B cell (primary cell): ENCODE measurements at regions not wholly inside any gene's neighbourhood (a gene's known extent, or its start where the extent isn't known, plus 50 kb on each side); places are given as distances from the start of the nearest gene placed in this dataset.

Experiments used
- ATAC-seq: fragments of 200-7000 bp; cut with Tn5 transposase; one replicate; pipeline ENCODE4 v1.10.0; 2021; ENCODE audit warnings: low read depth, mild to moderate bottlenecking, moderate number of reproducible peaks, moderate library complexity
- CTCF ChIA-PET: fragments of 350-600 bp; sonication (Branson Sonifier 250); formaldehyde crosslinking; loops from one replicate; lab custom pipeline; 2021; ENCODE audit warnings: antibody characterized with exemption, inconsistent platforms; lab: Charles Lee
- POLR2A ChIA-PET: fragments of 350-600 bp; sonication (Branson Sonifier 250); formaldehyde crosslinking; loops from one replicate; lab custom pipeline; 2021; ENCODE audit warnings: antibody characterized with exemption; lab: Charles Lee
- DNase-seq: peaks from one replicate; pipeline ENCODE4 v3.0.0; 2013
- H2AFZ ChIP-seq: 2 replicates; pipeline ENCODE4 v1.6.1; 2012; ENCODE audit warnings: mild to moderate bottlenecking, low read depth, low read length; ENCODE audit not compliant: insufficient read depth, poor library complexity, severe bottlenecking
- H3K27ac ChIP-seq, 2 donors: 1 replicate in 1 of 2; 2 replicates in 1 of 2; pipeline ENCODE4 v1.5.1; 2012 to 2013; ENCODE audit warnings: low read length in 2 of 2, mild to moderate bottlenecking in 2 of 2, moderate library complexity in 1 of 2
- H3K27me3 ChIP-seq, 4 experiments: fragments of 200-600 bp in 1 of 4; sonication (generic) in 1 of 4; replicated peaks in 1 of 4; 1 replicate in 2 of 4; 2 replicates in 2 of 4; pipeline versions ENCODE4 v1.6.1 to v1.7.0; 2013 to 2016; ENCODE audit warnings: low read length in 3 of 4, mild to moderate bottlenecking in 2 of 4, mixed read lengths in 1 of 4, moderate library complexity in 1 of 4; ENCODE audit not compliant: insufficient read depth in 4 of 4, control insufficient read depth in 3 of 4; ENCODE audit errors: control extremely low read depth in 1 of 4
- H3K36me3 ChIP-seq, 2 experiments: replicated peaks in 1 of 2; 1 replicate in 1 of 2; 2 replicates in 1 of 2; pipeline versions ENCODE4 v1.6.1 to v1.7.1; 2013; ENCODE audit warnings: low read length in 1 of 2; ENCODE audit not compliant: insufficient read depth in 2 of 2, control insufficient read depth in 1 of 2; ENCODE audit errors: control extremely low read depth in 1 of 2, extremely low read depth in 1 of 2
- H3K4me1 ChIP-seq, 2 donors: fragments of 200-600 bp in 1 of 2; sonication (generic) in 1 of 2; 1 replicate in 1 of 2; 2 replicates in 1 of 2; pipeline versions ENCODE4 v1.5.1 to v1.6.1; 2013 to 2017; ENCODE audit warnings: low read length in 2 of 2; ENCODE audit not compliant: control insufficient read depth in 2 of 2, insufficient read depth in 2 of 2
- H3K4me2 ChIP-seq: replicated peaks from 2 replicates; pipeline ENCODE3; 2012; ENCODE audit warnings: mild to moderate bottlenecking, low read depth, low read length; ENCODE audit not compliant: poor library complexity, severe bottlenecking
- H3K4me3 ChIP-seq, 5 experiments: fragments of 200-600 bp in 1 of 5; sonication (generic) in 1 of 5; 1 replicate in 3 of 5; 2 replicates in 2 of 5; pipeline versions ENCODE4 v1.5.1 to v1.7.0; 2011 to 2016; ENCODE audit warnings: low read length in 4 of 5, mild to moderate bottlenecking in 4 of 5, low read depth in 2 of 5, control low read depth in 1 of 5, moderate library complexity in 1 of 5; ENCODE audit not compliant: insufficient read depth in 1 of 5; ENCODE audit errors: control extremely low read depth in 1 of 5, extremely low read depth in 1 of 5
- H3K79me2 ChIP-seq: fragments of 200-600 bp; sonication (generic); one replicate; pipeline ENCODE4 v1.6.0; 2016; ENCODE audit warnings: low read length; ENCODE audit not compliant: control insufficient read depth, insufficient read depth
- H3K9ac ChIP-seq: fragments of 200-600 bp; sonication (generic); 2 replicates; pipeline ENCODE4 v1.6.1; 2017; ENCODE audit warnings: mild to moderate bottlenecking, low read length, moderate library complexity
- H3K9me3 ChIP-seq, 3 donors: one replicate each; pipeline versions ENCODE4 v1.6.1 to v1.7.1; 2013; ENCODE audit warnings: low read length in 2 of 3; ENCODE audit not compliant: control insufficient read depth in 2 of 3, insufficient read depth in 1 of 3; ENCODE audit errors: control extremely low read depth in 1 of 3
- H4K20me1 ChIP-seq: 2 replicates; pipeline ENCODE4 v1.6.0; 2012; ENCODE audit warnings: mild to moderate bottlenecking, low read length; ENCODE audit not compliant: insufficient read depth, control insufficient read depth, poor library complexity, severe bottlenecking
- H3K27ac Mint-ChIP-seq: one replicate; pipeline ENCODE4 v1.8.0; 2021; ENCODE audit warnings: mixed read lengths
- H3K27me3 Mint-ChIP-seq: one replicate; pipeline ENCODE4 v1.8.0; 2021; ENCODE audit warnings: mixed read lengths
- H3K4me1 Mint-ChIP-seq: one replicate; pipeline ENCODE4 v1.8.0; 2021; ENCODE audit warnings: mixed read lengths
- H3K4me3 Mint-ChIP-seq: one replicate; pipeline ENCODE4 v1.8.0; 2021; ENCODE audit warnings: mixed read lengths
- H3K9me3 Mint-ChIP-seq: one replicate; pipeline ENCODE4 v1.8.0; 2022; ENCODE audit warnings: mixed read lengths; ENCODE audit not compliant: insufficient read depth
- EZH2 ChIP-seq: IDR thresholded peaks from 2 replicates; pipeline ENCODE4 v1.6.1; 2012; ENCODE audit warnings: borderline replicate concordance, low read depth, mild to moderate bottlenecking, moderate library complexity, low read length; ENCODE audit not compliant: insufficient read depth, poor library complexity, severe bottlenecking
- WGBS: methylation state at CpG from one replicate; pipeline ENCODE4 v1.1.5; 2013; ENCODE audit warnings: missing lambda C conversion rate; ENCODE audit not compliant: insufficient coverage; 5-methylcytosine and 5-hydroxymethylcytosine counted together
- intact Hi-C: fragments of 100-400 bp; cut with micrococcal nuclease; formaldehyde crosslinking; loops from one replicate; pipeline ENCODE4 v1.10.0; 2022
- TF ChIP-seq, protein P1 (sequence below): fragments of 200-600 bp; IDR thresholded peaks from one replicate; pipeline ENCODE4 v1.8.0; 2022; ENCODE audit warnings: antibody characterized with exemption, mild to moderate bottlenecking

DNA sequence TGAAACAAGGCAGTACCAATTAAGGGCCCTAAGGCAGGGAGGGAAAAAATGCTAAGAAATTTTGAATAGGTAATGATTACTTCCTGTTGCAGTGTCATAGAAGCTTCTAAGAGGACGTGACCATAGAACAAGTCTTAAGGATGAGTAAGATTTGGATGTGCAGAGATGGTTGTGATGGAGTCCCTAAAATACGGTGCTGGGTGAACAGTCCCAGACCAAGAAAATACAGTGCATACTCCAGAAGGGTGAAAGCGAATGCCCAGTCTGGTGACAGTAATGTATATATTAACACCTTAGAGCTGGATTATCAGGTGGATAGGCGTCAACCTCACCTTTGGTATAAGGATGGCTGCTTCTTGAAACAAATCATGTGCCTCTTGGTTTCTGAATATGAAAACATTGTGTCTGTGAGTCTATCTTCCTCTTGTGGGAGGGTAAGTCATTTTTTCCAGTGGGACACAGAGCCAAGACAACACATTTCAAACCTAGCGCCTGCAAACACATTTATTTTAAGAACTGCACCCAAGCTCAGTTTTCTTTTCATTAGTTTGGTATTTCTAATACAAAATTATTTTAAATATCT lies 101.2 kb upstream of the TP63 start:
- Histone ChIP-seq H3K79me2 (no peaks in the 10 kb centered on the region), H2AFZ (no peak overlapping the region), H3K9me3 (no peaks in the 10 kb centered on the region), H3K4me1 (no peaks in the 10 kb centered on the region), H3K4me2 (no peak overlapping the region), H3K27ac (no peak overlapping the region), H3K27me3 (no peaks in the 10 kb centered on the region), H3K4me3 (no peak overlapping the region), H3K9ac (no peak overlapping the region), H3K36me3 (no peaks in the 10 kb centered on the region), H4K20me1 (no peaks in the 10 kb centered on the region)
- H3K9me3 Mint-ChIP-seq: peaks cover 6% of the 10 kb centered on the region
- no peak for ATAC-seq
- POLR2A ChIA-PET: no interaction called here
- H3K4me3 Mint-ChIP-seq: no peak overlapping the region
- CTCF ChIA-PET: no interaction called here
- no peaks in the 10 kb centered on the region for H3K27me3 Mint-ChIP-seq
- no peaks in the 10 kb centered on the region for H3K4me1 Mint-ChIP-seq
- no peak for DNase-seq
- 100% methylated on average over 2 of the region's 5 CpGs for WGBS
- TF ChIP-seq, protein P1, sequence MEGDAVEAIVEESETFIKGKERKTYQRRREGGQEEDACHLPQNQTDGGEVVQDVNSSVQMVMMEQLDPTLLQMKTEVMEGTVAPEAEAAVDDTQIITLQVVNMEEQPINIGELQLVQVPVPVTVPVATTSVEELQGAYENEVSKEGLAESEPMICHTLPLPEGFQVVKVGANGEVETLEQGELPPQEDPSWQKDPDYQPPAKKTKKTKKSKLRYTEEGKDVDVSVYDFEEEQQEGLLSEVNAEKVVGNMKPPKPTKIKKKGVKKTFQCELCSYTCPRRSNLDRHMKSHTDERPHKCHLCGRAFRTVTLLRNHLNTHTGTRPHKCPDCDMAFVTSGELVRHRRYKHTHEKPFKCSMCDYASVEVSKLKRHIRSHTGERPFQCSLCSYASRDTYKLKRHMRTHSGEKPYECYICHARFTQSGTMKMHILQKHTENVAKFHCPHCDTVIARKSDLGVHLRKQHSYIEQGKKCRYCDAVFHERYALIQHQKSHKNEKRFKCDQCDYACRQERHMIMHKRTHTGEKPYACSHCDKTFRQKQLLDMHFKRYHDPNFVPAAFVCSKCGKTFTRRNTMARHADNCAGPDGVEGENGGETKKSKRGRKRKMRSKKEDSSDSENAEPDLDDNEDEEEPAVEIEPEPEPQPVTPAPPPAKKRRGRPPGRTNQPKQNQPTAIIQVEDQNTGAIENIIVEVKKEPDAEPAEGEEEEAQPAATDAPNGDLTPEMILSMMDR: no peak
- TF ChIP-seq EZH2: no peak
- intact Hi-C loops: no loop called here
- H3K27ac Mint-ChIP-seq: no peak overlapping the region

DNA sequence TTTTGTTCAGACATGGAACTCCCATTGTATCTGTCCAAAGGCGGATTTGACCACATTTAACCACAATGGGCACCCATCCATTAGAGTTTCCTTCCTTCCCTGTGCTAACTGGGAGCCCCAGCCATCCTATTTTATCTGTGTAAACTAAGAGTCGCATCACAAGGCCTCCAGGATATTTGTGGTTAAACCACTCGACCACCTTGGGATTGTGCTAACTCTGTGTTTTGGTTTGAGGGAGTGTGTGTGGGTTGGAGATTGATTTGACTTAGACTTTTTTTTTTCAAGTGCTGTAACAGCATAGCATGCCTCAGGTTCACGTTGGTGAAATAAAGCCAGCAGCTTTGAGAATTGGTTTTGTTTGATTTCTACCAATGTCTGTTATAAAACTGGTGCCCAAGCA lies 100.4 kb upstream of the TP63 start:
- no peak overlapping the region for H2AFZ ChIP-seq
- 6% methylated on average over 2 of the region's 4 CpGs for WGBS
- DNase-seq (no peak), ATAC-seq (no peak)
- CTCF ChIA-PET: no interaction called here
- no peak overlapping the region for H3K4me3 Mint-ChIP-seq
- TF ChIP-seq EZH2: no peak
- TF ChIP-seq, protein P1: no peak
- H4K20me1 ChIP-seq: no peaks in the 10 kb centered on the region
- H3K4me1 ChIP-seq: no peaks in the 10 kb centered on the region
- H3K27ac Mint-ChIP-seq: no peak overlapping the region
- intact Hi-C loops: no loop called here
- no peaks in the 10 kb centered on the region for H3K27me3 Mint-ChIP-seq
- H3K9ac ChIP-seq: no peak overlapping the region
- H3K4me3 ChIP-seq: no peak overlapping the region
- H3K4me1 Mint-ChIP-seq: no peaks in the 10 kb centered on the region
- no peak overlapping the region for H3K4me2 ChIP-seq
- no peaks in the 10 kb centered on the region for H3K9me3 ChIP-seq
- H3K27me3 ChIP-seq: no peaks in the 10 kb centered on the region
- POLR2A ChIA-PET: no interaction called here
- H3K79me2 ChIP-seq: no peaks in the 10 kb centered on the region
- no peak overlapping the region for H3K27ac ChIP-seq
- H3K36me3 ChIP-seq: no peaks in the 10 kb centered on the region
- H3K9me3 Mint-ChIP-seq: peaks cover 4% of the 10 kb centered on the region
